K562 (cell line): ENCODE measurements at regions not wholly inside any gene's neighbourhood (a gene's known extent, or its start where the extent isn't known, plus 50 kb on each side); places are given as distances from the start of the nearest gene placed in this dataset.

ENCODE experiments used
- ARID1B ChIP-seq: fragments of 450-650 bp; IDR thresholded peaks from 2 replicates; pipeline ENCODE4 v1.6.1; 2016; ENCODE audit warnings: antibody characterized with exemption, mild to moderate bottlenecking, inconsistent platforms
- CBFA2T3 ChIP-seq: fragments of 450-650 bp; IDR thresholded peaks from 2 replicates; pipeline ENCODE4 v1.6.1; 2017
- CHAMP1 ChIP-seq: fragments of 450-650 bp; IDR thresholded peaks from 2 replicates; pipeline ENCODE4 v1.6.1; 2016; ENCODE audit warnings: mild to moderate bottlenecking
- DIDO1 ChIP-seq: fragments of 450-650 bp; IDR thresholded peaks from 2 replicates; pipeline ENCODE4 v1.6.1; 2016; ENCODE audit warnings: low read depth, missing biosample characterization, missing genetic modification characterization
- EP400 ChIP-seq: fragments of 450-650 bp; IDR thresholded peaks from 2 replicates; pipeline ENCODE4 v1.6.1; 2017; ENCODE audit warnings: antibody characterized with exemption, mild to moderate bottlenecking, moderate library complexity
- GTF2F1 ChIP-seq: IDR thresholded peaks from 2 replicates; pipeline ENCODE4 v1.6.1; 2011; ENCODE audit warnings: low read depth, low read length, improper control_type of control experiment
- MAFG ChIP-seq: fragments of 450-650 bp; conservative IDR thresholded peaks from 2 replicates; pipeline ENCODE4 v1.6.1; 2016; ENCODE audit warnings: missing genetic modification characterization, missing compliant biosample characterization
- NR2F6 ChIP-seq: fragments of 450-650 bp; formaldehyde crosslinking; IDR thresholded peaks from 2 replicates; pipeline ENCODE4 v1.4.0; 2020; ENCODE audit warnings: mild to moderate bottlenecking
- NRF1 ChIP-seq, 2 experiments: fragments of 450-650 bp; IDR thresholded peaks in 1 of 2; conservative IDR thresholded peaks in 1 of 2; 2 replicates each; pipeline ENCODE4 v1.6.1; 2014; ENCODE audit warnings: mild to moderate bottlenecking in 2 of 2
- POLR3G ChIP-seq: IDR thresholded peaks from 2 replicates; pipeline ENCODE4 v1.6.1; 2011; ENCODE audit not compliant: insufficient read length, insufficient replicate concordance; ENCODE audit errors: extremely low read depth
- RREB1 ChIP-seq: fragments of 250-450 bp; sonication (Bioruptor Pico); IDR thresholded peaks from 2 replicates; pipeline ENCODE4 v1.4.0; 2020
- SIRT6 ChIP-seq: IDR thresholded peaks from one replicate; pipeline ENCODE4 v1.6.1; 2012; ENCODE audit warnings: low read depth, mild to moderate bottlenecking, control low read depth, inconsistent platforms, low read length, moderate library complexity
- SREBF1 ChIP-seq: fragments of 150-350 bp; IDR thresholded peaks from 2 replicates; pipeline ENCODE4 v1.6.1; 2014; ENCODE audit warnings: antibody characterized with exemption, low read depth, low read length, borderline replicate concordance
- USF1 ChIP-seq: sonication (generic); formaldehyde crosslinking; IDR thresholded peaks from 2 replicates; pipeline ENCODE4 v1.9.0; 2022; ENCODE audit warnings: mild to moderate bottlenecking, missing genetic modification reagents
- USF2 ChIP-seq: sonication (generic); formaldehyde crosslinking; IDR thresholded peaks from 2 replicates; pipeline ENCODE4 v1.5.0; 2020; ENCODE audit warnings: missing genetic modification reagents
- ZNF232 ChIP-seq: sonication (generic); formaldehyde crosslinking; IDR thresholded peaks from 2 replicates; pipeline ENCODE4 v1.8.0; 2022; ENCODE audit warnings: mild to moderate bottlenecking, missing genetic modification reagents

- no peak for TF ChIP-seq RREB1
- TF ChIP-seq ARID1B: peak; percentile 26; the same call in 1 of the 2 replicates
- no peak for TF ChIP-seq NRF1 (conservative IDR thresholded peaks at IDR 0.05 in 1 of 2, IDR thresholded peaks at IDR 0.05 in 1 of 2)
- TF ChIP-seq USF1 (CRISPR knock-in tag): peak; percentile 80
- TF ChIP-seq POLR3G: no peak
- TF ChIP-seq CHAMP1: no peak
- TF ChIP-seq DIDO1 (tag): no peak
- no peak for TF ChIP-seq GTF2F1
- peak; percentile 76 for TF ChIP-seq USF2 (CRISPR knock-in tag)
- no peak for TF ChIP-seq EP400
- TF ChIP-seq SIRT6: no peak
- TF ChIP-seq MAFG (tag): no peak
- no peak for TF ChIP-seq NR2F6 (CRISPR knock-in tag)
- no peak for TF ChIP-seq CBFA2T3
- TF ChIP-seq ZNF232 (CRISPR knock-in tag): no peak
- TF ChIP-seq SREBF1: no peak
Observed at GRCh38 chrX:44705817-44706551, 137.8 kb upstream of the DUSP21 start (continued).
